Activated naive CD4-positive, alpha-beta T cell (primary cell): ENCODE measurements at regions not wholly inside any gene's neighbourhood (a gene's known extent, or its start where the extent isn't known, plus 50 kb on each side); places are given as distances from the start of the nearest gene placed in this dataset.

Experiments used
- DNase-seq, 4 experiments: peaks; one replicate each; lab custom pipeline; 2025; lab: John Stamatoyannopoulos, UW

DNA sequence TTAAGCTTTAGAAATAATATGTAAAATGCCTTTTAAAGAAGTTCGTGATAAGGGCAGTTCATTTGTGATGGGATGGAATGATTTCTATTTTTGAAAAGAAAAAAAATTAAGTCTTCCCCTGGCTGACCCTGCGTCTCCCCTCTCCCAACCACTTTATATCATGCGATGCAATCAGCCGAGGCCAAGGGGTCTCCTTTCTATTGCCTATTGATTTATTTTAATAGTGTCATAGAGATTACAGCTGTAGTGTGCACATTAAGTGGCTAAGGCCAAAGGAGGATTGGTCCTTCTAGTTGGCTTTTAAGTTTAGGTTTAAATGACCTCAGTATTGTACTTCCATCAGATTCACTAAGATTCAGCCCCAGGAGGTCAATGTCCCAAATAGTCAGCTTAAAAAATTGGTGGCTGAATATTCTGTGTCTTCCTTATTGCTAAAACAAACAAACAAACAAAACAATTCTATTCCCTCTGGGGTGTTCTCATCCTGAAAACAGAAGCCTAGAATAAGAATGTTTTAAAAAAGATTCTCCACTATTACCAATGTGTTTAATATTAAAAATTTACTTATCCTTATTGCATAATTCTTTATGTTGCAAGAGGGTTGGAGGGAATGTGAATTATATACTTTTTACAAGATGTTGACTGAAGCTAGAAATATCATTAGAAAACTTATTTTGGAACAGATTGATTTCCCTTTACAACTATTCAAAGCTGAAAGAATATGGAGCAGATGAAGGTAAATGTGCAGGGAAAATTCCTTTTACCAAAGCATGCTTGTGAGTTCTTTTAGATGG, 359.1 kb downstream of the SAMD5 start:
- DNase-seq = no peak

DNA sequence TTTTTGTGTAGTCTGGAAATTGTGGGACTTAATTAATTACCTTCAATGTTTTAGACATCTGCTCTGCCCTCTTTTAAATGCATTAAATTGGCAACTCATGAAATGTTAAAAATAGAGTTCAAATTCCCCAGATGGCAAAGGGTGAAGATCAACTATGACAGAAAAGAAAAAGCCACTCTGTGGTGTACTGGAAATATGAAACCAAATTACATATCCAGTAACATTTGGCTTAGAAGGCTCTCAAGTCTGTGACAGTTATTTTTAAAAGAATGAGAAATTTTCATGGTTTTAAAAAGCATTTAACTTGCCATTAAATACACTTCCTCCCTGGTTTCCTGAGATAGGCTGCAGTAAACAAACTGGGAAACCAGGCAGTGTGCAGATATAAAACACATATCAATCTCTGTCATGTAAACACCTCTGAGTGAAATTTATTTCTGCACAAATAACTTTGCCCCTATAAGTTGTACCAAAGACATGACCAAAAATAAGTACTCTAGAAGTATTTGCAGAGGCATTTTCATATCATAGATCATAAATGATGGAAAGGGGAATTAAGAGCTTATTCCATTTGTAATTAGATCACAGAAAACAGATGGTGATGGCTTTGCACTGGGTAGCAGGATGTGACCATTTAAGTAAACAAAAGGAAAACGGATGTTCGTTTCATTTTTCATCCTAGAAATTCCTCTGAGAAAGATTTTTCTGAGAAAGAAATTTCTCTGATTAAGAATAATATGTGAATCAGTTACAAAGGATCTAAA, 360.1 kb downstream of the SAMD5 start:
- no peak for DNase-seq

DNA sequence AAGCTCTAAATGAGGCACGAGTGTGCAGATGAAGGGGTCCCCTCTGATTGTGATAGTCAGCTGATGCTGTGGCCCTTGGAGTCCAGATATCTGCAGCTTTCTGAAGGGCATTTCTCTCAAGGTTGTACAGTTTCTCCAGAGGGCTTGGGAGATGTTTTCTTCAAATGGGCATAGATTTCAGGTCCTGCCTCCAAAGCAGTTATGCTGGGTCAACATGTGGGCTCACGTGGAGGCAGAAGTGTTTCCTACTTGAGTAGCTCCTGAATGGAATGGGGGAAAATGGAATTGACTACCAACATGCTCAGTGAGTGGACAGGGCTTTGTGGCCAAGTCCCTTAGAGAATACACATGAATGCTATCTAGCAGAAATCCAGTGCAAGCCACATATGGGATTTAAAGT, 360.7 kb downstream of the SAMD5 start:
- no peak for DNase-seq

DNA sequence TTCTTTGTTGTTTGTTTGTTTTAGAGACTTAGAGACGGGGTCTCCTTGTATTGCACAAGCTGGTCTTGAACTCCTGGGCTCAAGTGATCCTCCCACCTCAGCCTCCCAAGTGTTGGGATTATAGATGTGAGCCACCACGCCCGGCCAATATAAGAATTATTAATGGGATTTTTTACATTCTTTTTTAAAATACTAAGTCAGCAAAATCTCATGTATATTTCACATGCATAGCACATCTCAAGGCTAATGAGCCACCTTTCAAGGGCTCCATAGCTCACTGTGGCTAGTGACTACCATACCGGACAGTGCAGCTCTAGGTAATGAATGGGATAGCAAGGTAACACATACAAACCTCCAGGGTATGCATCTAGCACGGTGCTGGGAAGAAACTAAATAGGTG, 361.4 kb downstream of the SAMD5 start:
- DNase-seq = no peak

DNA sequence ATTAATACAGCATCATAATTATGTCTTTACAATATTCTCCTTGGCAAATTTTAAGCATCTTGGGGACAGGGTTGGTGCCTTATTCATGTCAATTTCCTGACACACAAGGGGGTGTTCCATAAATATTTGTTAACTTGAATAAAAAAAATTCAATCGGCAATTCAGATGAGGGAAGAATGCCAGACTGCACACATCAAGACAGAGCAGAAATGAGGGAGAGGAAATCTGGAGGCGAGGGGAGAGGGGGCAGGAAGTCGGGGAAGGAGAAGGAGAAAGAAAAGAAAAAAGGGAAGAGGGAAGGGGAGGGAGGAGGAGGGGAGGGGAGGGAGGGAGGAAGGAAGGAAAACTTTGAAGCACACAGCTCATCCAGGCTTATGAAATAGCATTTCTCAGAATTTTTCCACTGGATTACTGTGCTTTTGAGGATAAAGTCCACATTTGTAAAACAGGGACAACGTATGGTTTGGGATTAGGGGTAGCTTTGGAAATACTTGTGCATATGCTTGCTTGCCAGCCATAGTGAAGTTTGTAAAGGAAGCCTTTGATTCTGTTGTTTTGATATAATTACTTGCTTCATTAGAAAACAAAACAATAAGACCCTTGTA, 362.1 kb downstream of the SAMD5 start:
- DNase-seq = no peak

DNA sequence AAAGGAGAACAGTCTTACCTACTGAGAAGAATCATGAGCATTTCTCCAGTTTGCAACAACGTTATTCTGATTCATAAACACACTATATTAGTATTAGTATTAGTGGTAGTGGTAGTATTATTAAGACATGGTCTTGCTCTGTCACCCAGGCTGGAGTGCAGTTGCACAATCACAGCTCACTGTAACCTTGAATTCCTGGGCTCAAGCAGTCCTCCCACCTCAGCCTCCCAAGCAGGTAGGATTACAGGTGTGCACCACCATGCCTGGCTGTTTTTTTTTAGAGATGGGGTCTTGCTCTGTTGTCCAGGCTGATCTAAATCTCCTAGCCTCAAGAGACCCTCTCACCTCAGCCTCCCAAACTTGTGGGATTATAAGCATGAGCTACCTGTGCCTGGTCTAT, 363.5 kb downstream of the SAMD5 start:
- no peak for DNase-seq

DNA sequence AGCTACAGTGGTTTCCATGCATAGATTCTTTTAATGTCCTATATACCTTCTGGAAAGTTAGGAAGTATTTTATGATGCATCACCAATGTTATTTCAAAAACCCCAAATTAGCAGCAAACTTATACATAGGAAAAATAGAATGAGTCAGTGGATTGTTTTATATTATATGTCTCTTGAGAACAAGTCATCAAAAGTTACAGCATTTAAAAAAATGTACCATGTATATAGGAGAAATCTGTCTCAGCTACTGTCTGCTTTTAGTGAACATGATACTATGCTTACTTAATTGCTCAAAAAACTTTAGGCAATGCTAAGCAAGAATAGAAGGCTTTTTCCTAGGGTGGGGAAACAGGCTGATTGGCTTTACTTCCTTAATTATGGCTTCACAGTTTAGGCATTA, 365.3 kb downstream of the SAMD5 start:
- no peak for DNase-seq

DNA sequence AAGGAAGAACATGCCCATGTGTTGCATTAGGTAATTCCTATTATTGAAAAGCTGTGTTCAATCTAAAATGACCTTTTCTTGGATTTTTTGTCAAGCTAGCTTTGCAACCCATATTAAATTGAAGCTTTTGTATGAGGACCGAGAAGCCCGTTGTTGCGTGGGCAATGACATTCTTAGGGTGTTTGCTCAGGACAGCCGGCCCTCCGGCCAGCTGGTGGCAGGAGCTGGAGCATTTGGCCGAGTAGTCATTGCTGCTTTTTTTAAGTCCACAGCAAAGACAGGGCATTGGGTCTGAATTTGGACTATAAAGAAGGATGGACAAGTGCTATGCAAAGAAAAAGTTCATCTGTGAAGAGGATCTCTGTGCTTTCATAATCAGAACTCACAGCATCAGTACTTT, 365.8 kb downstream of the SAMD5 start:
- DNase-seq = no peak

DNA sequence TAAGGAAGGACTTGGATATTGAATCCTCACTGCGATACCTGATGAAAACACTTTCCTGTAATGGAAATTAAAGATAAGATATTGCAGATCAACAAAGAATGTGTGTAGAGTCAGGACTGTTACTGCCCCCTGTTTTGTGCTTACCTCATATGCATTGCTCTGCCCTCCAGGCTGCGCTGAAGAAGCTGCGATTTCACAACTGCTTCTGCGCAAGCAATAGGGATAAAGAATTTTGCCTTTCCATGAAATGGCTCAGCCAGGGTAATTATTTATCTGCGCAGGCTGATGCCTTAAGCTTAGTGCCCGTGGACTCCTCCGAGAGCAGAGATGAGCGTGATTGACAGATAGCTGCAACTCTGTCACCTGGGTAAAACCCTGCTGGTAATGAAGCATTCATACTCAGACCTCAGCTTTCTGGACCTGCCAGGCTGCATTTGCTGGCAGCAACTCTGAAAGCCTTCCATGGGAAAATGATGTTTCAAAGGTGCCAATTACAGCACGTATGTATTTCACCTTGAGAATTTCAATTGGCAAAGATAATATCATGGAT, 370.6 kb downstream of the SAMD5 start:
- DNase-seq = no peak

DNA sequence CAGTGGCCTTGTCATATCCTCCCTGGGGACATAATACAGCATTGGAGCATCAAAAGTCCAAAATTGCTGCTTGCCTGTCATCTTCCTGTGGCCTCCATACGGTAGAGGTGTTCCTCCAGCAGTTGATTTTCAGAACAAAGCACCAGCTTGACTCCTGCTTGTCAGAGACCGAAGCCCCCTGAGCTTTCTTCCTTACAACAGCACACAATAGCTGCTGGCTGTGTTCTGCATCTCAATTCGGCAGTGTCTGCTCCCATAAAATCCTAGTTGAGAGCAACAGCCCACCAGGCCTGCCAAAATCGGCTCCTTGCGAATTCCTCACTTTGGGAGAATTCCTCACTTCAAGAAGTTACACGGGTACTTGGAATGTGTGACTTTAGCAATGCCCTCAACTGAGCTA, 372.9 kb downstream of the SAMD5 start:
- DNase-seq = no peak

DNA sequence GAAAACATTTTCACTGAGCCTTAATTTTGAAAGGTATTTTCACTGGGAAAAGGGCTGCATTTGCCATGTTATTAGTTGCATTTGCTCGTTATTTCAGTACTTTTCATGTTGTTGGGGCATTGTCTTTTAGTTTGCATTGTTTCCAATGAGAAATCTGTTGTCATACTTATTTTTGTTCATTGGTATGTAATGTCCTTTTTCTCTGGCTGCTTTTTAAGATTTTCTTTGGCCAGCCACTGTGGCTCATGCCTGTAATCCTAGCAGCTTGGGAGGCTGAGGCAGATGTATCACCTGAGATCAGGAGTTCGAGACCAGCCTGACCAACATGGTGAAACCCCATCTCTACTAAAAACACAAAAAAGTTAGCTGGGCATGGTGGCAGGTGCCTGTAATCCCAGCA, 379.9 kb downstream of the SAMD5 start:
- no peak for DNase-seq

DNA sequence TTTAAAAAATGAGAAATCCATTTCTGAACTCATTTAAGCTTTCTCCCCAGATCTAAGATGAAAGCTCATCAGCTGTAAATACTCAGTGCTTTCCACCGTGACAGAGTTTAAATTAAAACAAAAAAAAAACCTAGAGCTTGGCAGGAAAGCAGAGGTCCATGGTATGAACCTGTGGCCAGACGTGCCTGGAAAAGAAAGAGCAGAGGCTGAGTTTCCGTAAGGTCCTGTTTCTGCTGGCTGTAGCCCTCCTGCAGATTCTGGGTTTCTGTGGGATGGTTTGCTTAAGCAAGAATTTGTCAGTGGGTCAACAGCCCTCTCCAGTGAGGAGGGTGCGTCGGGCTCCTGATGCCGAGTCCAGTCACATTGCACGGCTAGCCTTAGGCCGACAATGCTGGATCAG, 383.2 kb downstream of the SAMD5 start:
- DNase-seq = no peak

DNA sequence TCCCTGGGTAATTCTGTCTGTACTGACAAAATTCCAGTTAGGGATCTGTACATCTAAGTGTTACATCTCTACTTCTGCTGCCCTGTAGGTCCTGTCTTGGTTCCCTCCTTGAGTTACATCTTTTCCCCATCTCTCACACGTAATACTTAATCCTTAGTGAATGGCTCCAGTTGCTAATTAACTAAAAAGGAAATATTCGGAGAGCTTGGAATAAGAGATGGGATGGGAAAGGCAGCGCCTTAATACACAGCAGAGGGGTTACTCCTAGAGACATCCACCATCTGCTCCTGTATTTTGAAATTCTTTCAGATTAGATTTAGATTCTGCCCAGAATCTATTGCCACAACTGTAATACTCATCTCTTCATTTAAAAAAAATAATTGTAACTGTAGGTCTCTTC, 384.0 kb downstream of the SAMD5 start:
- DNase-seq = no peak

DNA sequence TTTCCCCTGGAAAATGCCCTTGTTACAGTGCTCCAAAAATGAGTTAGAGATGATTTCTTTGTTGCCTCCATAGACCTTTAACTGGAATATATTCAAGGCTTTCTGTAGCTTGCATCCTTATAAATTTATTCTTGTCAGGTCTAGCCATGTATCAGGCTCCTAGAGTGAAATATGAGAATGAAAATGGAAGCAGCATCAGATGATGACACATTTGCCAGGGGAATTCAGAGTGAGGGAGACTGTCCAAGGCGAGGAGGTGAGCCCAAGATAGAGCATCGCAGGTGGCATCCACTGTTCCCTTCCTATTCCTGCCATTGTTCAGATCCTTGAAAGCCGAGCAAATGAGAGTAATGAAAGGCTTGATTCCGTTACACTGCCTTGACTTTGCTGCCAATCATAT, 386.8 kb downstream of the SAMD5 start:
- no peak for DNase-seq

DNA sequence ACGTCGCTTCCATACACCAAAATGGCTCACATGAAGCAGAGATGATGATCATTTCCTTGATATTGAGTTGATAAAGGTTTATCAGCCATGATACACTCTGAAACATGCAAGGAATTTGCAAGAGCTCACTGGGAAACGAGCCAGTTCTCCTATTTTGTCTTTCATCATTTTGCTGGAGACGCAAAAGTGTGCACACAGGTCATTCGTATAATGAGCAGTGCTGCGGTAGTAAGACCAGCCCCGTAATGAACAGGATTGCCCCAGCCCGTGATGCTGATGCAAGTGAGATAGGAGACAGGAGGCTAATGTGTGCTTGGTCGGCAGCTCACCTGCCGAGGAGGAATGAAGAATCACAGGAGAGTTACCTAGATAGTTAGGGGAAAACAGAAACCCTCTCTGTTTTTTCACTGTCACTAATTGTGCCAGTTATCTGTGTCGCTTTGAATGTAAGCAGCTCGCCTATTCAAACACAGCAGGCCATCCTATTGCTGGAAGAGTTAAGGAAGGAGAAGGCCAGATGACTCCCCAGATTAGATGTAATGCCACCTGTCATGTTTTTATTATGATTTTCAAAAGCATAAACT, 391.8 kb downstream of the SAMD5 start:
- no peak for DNase-seq

DNA sequence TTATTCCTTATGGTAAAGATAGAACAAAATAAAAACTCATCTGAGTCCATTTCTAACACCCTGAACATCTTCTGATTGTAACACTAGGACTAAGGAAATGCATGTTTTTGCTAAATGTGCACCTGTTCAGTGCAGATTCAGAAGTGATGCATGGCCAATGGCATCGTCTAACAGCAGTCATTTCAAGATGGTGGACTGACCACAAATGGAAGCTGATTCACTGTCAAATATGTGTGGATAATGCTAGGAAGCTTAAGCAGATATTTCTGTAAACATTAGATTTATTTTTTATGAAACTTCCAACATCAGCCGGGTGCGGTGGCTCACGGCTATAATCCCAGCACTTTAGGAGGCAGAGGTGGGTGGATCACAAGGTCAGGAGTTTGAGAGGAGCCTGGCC, 394.8 kb downstream of the SAMD5 start:
- no peak for DNase-seq

DNA sequence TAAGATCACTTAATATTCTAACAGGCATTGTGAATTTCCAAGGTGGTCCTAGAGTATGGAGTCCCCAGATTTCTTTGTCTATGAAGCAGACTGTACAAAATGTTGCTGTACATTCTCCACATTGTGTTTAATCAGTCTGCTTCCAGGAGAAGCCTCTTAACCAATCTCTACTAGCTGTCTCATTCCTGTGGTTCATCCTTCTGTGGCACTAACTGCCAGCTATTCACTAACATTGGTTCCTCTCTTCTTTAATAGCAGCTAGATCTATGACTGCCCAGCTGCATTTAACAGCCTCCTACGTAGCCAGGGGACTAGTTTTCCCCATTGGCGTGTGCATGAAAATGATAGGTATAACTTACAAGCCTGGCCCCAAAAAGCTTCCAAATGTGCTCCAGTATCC, 395.4 kb downstream of the SAMD5 start:
- no peak for DNase-seq

DNA sequence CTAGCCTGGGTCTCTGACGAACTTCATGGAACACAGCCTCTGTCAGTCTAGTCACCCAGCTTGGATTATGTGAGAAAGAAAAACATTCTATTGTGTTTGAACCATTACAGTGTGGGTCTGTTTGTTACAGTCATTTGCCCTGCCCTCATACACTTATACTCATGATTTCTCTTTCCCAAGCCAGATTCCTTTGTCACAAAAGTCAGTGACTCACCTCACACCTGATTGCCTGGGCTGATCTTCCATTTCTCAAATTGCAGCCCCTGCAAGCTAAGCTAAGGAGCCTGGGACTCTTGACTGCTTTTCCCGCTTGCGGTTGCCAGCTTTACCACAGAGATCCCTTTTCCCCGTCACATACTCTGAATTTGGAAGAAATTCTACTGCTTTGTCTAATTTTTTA, 395.9 kb downstream of the SAMD5 start:
- DNase-seq = no peak

DNA sequence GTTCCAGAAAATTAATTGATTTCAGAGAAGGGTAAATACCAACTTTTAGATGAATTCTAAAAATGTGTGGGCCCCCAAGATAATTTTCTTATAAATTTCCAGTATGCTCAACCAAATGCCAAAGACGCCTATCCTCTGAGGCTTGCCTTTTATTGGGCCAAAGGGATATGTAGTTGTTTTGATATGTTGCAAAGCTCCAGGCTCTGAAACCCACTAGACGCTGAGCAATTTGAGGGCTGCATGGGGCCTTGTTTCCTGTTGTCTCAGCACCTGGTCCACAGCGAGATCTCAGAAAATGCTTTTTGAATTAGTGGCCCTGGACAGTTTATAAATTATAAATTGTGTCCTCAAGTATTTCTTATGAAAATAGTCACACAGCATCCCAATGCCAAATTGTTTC, 397.2 kb downstream of the SAMD5 start:
- no peak for DNase-seq

DNA sequence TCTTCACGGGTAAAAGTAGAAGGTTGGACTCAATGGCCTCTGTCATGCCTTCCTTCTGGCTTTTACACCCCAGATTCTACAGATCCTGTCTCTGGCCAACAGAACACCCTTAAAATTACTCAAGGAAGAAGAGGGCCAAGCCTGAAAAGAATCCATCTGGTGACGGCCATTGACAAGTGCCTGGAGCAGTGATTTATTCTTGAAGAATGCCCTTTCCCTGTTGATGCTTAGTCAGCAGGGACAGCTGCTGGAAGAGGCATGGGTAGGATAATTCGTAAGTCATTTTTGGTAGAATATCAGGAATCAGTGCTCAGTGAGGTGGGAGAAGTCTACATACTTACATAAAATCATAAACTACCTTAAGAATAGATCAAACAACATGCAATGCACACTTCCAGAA, 397.9 kb downstream of the SAMD5 start:
- DNase-seq = no peak

DNA sequence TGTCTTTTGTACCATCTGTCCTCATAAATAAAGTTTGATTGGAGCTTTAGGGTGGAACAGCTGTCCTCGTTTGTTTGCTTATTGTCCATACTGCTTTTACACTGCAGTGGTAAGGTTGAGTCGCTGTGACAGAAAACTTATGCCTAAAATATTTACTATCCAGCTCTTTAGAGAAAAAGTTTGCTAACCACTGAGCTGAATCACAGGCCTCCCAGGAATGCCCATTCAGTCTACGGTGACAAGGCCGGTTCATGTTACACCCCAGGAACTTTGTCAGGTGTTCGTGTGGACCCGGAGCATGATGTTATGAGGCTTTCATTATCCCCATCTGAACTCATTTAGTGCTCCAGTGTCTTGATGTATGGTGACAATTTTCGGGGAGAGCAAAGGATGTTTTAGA, 401.1 kb downstream of the SAMD5 start:
- DNase-seq = no peak

DNA sequence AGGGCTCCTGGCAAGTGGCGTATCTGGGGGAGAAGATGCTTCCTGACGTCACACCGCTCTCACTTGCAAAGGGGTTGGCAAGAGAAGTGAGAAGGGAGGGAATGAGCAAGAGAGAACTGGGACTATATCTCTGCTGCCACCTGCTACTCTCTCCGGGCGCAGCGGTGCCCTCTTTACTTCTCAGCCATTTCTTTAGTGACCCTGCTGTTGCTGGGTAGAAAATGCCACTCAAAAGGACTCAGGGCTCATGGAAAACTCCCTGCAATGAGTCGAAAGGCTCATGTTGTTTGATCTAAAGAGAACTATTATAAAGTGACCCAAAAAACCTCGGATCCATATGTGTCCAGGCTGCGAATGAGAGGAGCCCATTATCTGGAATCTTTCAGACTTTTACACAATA, 401.8 kb downstream of the SAMD5 start:
- DNase-seq = no peak

DNA sequence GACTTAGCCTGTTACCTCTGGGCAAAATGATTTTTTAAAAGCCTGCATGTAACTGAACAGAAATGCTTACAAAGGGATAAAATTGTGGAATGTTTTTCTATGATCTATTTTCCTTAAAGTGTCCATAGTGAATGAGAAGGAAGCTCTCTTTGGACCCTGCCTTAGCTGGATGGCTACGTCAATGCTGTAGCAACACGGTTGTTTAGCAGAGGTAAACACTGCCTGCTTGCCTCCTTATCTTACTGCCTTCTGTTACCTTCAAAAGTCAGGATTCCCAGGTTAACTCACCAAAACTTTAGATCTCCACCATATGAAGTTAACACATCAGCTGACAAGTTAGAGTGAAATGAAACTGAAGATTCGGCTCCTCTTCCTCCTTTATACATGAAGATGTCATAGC, 402.6 kb downstream of the SAMD5 start:
- DNase-seq = no peak
